ENCODE measurements at regions not wholly inside any gene's neighbourhood (a gene's known extent, or its start where the extent isn't known, plus 50 kb on each side); places are given as distances from the start of the nearest gene placed in this dataset.
"Not testable (repeated sequence)": the region's sequence is repeated elsewhere in the genome, so short reads cannot be mapped to it uniquely, and the experiment has no call there.

DNA sequence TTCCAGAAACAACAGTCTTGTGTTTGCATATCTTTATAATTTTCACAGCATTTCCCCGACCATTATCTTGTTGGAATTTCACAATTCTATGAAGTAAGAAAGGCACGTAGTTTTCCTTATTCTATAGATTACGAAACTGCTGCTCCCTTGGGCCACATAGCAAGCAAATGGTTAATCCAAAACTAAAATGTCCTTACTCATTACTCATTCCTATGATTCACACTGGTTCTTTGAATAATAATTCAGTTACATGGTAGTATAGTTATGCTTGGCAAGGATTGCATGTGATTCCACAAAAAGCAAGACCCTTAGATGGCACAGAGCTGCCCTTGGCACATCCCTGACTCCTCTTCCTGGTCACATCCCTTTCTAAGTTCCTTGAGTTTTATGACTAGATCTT is 51.2 kb downstream of the OR13H1 start:
- DNase-seq = no peak

DNA sequence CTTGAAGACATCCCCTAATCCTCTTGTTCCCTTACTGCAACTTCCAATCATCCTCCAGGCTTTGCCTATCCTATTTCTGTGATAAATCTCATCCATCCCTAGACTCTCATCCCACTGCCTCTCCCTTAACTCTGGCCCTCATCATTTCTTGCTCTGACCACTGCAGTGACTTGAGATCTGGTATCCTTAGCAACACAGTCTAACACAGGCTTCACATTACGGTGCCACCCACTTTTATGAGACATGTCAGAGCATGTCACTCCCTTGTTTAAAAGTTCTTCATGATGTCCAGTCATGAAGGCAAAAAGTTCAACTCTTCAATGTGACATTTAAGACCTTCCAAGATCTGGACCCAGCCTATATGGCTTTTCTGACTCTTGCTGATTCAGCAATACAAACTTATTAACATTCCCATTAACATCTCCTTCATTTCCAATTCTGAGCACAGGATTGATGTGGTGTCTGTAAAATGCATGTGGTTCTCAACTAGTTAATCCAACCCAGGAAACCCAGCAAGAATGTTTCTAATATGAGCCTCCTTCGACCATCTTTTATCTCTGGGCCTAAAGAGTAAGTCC is 64.0 kb downstream of the OR13H1 start:
- DNase-seq = no peak

DNA sequence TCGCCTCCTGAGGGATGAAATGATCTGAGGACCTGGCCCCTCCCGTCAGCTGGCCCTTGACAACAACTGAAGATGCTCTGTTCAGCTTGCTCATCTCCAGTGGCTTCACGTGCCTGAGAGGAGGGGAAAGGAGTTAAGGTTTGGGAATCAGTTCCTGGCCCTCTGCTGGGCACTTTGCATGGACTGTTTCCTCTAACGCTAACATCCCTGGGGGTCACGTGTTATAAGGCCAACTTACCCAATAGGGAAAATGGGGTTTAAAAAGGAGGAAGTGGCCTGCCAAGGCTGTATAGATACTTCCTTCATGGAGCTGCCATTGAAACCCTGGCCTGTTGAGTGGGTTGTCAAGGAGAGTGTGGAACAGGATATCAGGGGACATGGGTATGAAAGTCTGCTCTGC is 65.6 kb downstream of the OR13H1 start:
- DNase-seq = no peak

DNA sequence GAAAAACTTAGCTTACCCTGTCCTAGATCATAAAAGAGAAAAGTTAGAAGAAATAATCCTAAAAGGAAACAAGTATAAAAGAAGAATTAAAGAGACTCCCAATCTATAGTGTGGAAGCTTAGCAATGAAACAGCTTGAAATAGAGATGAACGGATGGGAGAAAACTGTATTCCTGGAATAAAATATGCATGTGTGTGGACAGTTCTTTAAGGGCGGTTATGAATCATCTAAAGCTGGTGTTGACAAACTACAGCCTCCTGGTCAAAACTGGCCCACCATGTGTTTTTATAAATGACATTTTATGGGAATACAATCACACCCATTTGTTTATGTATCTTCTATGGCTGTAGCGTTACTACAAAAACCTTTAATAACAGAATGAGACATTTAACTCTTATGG is 69.4 kb downstream of the OR13H1 start:
- DNase-seq = no peak

DNA sequence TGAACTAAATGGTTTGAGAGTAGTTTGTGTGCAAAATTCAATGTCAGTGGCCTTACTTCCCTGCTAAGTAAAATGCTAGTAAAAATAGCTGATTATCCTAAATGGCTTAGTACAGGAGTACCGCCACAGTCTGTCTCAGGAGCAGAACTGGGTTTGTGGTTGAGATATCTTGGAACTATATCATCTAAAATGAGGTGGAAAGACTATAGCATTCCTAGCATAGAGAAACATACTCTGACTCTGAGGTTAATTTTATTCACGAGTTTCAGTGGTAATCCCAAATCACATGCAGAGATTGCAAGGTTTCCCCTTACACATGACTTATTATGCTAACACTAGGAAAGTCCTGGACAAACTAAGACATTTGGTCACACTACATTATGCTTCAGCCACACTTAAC is 70.4 kb downstream of the OR13H1 start:
- no peak for DNase-seq

DNA sequence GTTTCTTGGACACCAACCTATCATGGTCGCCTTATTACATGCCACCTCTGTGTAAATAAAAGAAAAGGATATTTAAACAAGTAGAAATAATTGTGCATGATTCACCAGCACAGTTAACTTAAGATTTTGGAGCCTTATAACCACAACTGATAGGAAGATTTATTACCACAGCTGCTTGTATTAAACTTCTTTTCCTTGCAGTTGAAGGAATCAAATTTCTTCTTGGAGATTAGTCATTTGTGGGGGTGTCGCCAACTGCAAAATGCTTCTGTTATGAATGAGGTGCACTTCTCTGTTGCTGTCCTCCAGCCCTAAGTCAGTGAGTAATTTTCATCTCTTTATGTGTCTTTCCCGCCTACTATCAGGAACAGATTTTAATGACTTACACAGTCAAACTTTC is 73.3 kb downstream of the OR13H1 start:
- no peak for DNase-seq

DNA sequence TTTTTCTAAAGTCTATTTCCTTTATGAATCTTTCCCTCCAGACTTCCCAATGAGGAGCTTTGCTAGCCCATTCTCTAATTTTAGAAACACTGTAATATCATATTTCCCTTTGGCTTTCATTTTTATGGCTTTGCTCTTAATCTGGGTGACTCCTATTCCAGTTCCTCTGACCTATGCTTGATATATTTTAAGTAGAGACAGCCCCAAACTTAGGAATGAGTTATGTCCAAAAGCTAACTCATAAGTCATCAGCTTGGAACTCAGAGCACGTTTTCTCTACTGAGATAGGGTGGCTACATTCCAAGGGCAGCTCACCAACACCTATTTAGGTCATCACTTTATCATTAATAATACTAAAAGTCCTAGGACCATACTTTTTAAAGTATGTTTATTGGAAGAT is 77.8 kb downstream of the OR13H1 start:
- no peak for DNase-seq

DNA sequence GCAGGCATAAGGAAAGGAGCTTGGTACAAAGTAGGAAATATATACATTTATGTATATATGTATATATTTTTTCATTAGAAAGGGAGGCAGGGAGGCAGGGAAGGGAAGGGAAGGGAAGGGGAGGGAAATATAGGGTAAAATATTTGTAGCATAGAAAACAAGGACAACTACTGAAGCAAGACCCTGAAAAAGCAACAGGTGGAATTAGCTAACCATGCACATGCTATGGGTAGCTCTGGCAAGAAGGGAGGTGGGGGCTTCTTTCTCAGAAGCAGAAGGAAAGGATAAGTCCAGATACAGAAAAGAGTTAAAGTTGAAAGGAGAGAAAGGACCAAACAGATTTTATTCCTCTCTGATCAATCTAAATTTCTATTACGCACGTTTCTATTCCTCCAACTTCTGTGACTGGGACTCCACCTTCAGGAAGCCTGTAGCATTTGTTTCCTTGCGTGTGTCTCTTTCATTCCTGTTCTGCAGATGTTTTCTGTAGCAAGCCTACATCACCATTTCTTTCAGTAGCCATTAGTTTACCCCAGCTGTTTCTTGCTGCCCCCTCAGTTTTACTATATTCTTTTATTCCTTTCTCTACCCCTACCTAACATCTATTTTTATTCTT is 82.9 kb downstream of the OR13H1 start:
- no peak for DNase-seq

DNA sequence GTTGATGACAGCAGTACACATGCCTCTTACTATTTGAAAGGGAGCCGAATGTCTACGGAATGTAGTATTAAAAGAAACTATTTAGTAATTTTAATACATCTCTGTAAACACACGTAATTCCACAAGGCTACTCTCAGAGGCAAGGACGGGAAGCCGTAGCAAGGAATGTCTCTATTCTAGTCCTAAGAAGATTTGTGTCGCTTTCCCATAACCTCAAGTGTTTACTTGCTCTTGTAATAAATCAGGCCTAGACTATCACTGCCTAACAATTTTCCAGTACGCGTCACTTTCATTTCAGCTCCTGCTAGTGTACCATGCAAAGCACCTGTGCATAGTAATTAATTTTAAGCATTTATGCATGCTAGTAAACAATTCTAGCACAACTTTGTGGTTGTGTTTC is 86.7 kb downstream of the OR13H1 start:
- DNase-seq = no peak

DNA sequence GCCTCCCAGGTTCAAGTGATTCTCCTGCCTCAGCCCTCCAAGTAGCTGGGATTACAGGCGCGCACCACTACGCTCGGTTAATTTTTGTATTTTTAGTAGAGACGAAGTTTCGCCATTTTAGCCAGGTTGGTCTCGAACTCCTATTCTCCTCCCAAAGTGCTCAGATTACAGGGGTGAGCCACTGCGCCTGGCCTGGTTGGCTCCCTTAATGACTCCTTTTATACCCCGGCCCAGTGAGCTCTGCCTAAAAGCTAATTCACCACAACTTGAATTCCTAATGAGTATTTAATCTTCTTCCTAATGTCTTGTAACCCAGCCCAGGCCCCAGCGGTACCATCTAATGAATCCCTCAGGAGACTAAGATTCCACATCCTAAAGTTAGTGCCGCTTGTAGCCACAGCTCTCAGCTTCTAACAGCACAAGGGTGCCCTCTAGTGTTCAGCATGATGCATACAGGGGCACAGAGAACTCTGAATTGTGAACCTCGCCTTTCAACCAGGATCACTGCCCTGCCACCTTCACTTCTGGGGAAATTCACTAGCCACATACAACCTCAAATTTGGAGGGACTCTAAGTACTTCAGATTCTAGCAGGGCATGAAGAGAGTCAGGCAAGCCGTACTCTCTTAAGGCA is 89.5 kb downstream of the OR13H1 start:
- DNase-seq = no peak

DNA sequence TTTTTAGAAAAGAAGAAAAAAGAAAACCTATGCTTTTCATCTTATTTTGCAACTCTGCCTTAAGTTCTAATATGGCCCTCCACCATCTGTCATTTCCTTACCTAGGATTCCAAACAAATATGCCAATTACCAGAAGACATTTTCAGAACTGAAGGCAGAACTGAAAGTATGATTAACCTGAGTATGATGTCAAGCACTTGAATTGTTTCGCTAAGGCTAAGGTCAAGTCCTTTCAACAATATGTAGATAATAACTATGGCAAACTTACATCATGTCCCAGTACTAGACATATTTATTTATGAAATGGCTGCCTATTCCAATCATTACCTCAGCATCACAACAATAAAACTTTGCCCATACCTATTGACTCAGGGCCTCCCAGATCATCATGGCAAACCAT is 91.0 kb downstream of the OR13H1 start:
- no peak for DNase-seq

DNA sequence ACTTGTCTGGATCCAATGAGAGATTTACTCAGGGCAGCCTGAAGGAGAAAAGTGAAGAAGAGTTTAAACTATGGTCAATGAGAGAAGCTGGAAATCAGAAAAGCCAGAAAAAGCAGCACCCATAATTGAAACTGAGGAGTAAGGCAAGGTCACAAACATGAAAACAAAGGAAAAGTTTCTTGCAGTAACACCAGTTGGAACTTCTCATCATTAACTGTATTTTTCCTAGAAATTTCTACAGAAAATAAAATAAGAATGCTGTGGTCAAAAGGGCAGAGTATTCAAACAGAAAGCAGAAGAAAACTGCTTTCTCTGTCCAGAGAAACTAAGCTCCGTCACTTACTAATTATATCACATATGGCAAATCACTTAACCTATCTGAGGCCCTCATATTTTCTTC is 102.2 kb downstream of the OR13H1 start:
- no peak for DNase-seq

DNA sequence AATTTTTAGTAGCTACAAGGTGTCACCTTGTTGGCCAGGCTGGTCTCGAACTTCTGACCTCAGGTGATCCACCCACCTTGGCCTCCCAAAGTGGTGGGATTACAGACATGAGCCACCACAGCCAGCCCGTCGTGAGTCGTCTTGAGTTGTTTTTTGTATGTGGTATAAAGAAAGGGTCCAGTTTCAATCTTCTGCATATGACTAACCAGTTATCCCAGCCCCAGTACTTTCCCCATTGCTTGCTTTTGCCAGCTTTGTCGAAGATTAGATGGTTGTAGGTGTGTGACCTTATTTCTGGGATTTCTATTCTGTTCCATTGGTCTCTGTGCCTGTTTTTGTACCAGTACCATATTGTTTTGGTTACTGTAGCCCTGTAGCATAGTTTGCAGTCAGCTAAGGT is 105.9 kb downstream of the OR13H1 start:
- no peak for DNase-seq

DNA sequence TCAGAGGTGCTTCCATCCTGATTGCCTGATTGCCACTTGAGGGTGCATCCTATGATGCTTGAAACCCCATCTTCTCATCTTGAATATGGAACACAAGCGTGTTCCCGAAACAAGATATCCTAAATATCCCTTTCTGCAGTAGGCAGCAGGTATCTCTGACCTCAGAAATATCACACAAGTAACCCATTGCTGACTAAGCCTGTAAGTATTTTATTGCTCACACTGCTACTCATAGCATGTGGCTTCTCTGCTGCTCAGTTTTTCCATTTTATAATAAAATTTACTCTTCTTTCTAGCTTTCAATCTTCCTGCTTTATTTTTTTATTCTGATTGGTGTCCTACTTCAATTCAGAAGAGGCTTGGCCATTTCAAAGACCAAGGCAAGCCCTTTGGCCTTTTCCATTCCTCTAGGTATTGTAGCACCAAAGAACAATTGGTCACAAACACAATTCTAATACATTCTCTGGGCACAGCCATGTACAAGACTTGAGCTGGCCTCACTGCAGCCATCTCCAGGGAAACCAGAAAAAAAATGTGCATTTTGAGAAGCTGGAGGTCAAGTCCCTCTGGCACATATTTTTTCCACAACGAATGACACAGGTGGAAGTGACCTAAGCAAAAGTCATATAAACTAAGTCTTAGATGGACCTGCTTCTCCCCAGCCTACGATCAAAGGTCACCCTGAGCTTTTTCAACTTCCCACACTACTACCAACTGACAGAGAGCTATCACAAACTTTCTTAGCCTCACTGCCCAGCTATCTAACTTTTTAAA is 107.0 kb downstream of the OR13H1 start:
- no peak for DNase-seq

DNA sequence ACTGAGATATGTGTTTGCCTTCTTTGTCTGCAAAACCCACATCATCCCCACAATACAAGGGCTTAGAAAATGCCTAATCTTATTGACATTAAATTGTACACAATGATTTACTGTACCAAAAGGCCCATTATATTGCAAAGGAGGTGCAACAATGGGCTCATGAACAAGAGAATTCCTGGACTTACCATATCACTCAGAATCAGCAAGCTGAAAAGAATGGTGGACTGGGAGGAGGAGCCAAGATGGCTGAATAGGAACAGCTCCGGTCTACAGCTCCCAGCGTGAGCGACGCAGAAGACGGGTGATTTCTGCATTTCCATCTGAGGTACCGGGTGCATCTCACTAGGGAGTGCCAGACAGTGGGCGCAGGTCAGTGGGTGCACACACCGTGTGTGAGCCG is 119.9 kb downstream of the OR13H1 start:
- DNase-seq = not testable (repeated sequence)

DNA sequence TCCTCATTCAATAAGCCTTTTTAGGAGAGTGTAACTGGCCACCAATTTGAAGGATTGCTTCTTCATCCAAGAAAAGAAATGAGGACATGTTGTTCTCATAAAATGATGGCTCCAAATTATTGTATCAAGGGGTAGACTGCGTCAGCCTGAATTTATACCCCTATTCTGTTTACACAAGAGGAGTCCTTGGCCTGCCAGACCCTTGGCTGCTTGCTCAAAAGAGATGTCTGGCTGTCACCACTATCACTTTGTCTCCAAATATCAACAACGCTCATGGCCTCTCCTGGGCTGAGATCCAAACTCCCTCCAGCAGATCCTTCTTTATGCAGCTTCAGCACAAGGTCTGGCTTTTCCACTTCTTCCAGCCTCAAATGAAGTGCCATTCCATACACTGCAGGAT is 127.9 kb downstream of the OR13H1 start:
- no peak for DNase-seq

DNA sequence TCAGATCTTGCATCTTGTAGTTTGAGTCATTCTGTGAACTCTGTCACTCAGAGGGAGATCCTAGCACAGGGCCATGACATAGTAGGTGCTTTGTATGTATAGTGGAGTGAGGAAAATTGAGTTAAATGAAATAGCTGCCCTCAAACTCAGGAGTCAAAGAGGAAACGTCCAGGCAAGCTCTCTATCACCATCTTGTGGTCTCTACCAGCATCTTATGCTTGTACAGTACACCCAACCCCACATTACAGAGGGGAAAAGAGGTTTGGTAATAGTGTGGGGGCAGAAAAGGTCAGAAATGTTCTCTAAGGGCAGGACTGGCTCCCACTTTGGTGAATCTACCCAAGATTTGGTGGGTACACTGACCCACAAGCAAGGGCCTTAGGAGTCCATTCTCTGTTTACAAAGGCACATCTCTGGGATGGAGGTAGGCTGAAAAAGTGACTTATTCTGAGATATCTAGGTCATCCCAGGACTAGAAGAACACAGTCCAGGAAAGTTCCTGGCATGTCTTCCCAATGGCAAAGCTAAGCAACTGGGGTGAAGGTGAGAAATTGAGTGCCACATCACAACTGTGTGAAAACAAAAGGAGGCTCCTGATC is 131.8 kb downstream of the OR13H1 start:
- DNase-seq = no peak

DNA sequence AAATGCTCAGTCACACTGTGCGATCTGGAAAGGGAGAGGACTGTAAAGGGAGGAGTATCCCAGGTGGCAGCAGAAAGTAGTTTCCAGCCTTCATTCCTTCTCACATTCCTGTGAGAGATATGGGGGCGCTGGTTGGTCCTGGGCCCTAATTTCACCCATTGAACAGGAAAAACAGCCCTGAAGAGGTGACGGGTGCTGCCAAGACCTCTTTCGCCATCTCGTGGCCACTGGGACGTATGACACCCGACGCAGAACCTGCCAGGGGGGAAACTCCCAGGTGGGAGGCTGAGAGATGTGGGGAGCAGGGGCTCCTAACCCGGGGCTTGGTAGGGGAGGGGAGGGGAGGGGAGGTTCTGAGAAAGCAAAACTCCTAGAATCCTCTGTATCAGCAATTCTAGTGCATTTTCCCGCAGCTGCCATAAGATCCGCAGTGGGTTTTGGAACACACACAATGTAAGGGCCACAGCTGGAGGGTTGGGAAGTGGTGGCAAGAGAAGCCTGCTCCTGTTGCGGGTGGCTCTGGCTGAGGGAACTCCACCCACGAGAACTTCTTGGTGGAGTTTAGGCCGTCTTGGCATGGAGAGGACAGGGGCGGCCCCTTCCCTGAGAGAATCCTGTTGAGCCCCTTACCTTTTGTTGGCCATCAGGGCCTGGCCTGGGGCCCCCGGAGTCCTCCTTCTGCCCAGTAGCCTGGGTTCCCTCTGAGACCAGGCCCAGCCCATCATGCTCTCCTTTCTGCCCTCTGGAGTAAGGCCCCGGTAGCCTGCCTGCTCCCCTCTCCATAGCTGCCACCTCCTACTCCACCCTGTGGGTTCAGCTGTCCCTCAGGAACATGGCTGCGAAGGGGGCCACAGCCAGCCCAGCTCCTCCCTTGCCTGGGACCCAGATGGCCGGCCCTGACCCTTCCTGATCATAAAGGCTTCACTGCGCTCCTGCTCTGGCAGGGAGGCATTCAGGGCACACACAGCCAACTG is 134.1 kb downstream of the OR13H1 start:
- no peak for DNase-seq

DNA sequence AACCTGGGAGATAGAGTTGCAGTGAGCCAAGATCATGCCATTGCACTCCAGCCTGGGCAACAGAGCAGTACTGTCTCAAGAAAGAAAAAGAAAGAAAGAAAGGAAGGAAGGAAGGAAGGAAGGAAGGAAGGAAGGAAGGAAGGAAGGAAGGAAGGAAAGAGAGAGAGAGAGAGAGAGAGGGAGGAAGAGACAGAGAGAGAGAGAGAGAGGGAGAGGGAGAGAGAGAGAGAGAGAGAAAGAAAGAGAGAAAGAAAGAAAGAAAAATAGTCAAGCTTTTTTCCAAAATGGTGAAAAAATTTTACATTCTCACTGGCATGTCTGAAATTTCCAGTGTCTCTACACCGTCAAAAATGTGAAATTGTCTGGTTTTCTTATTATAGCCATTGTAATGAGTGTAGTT is 138.9 kb downstream of the OR13H1 start:
- not testable (repeated sequence) for DNase-seq

DNA sequence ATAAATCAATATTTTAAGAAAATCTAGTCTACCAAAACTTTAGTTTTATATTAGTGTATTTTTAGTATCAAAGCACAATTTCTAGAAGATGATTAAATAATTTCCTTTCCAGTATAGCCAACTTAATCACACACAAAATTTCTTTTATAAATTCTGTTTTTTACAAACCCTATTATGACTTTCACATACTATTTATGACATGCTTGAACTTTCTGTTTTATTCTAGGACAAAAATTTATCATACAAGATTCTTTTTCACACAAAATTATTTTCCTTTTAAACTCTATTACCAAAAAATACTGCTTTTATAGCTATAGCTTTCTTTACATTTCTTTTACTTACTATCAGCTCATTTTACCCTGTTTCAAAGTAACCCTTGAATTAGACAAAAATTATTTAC is 149.5 kb downstream of the OR13H1 start:
- DNase-seq = no peak

DNA sequence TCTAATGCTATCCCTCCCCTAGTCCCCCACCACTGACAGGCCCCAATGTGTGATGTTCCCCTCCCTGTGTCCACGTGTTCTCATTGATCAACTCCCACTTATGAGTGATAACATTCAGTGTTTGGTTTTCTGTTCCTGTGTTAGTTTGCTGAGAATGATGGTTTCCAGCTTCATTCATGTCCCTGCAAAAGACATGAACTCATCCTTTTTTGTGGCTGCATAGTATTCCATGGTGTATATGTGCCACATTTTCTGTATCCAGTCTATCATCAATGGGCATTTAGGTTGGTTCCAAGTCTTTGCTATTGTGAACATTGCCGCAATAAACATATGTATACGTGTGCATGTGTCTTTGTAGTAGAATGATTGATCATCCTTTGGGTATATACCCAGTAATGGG is 153.1 kb downstream of the OR13H1 start:
- not testable (repeated sequence) for DNase-seq

DNA sequence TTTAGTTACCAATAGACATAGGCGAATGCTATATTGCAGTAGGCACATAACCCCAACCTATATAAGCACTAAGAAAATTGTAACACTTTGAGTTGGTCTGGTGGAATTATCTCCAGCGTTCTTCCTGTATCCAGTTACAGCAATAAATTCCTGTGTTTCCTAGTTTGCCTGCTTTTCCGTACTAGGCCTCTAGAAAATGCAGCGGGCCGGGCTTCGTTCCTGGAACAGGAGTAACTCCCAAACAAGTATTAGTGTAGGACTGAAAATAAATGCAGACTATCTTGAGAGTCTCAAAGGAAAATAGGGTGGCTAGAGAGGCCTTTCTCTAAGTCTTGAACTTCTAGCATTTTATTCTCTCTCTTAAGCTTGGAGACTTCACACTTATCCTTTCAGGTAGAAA is 159.8 kb downstream of the OR13H1 start:
- no peak for DNase-seq

All from cerebellar nuclear complex (tissue), 1 donor.